ENCODE measurements at regions not wholly inside any gene's neighbourhood (a gene's known extent, or its start where the extent isn't known, plus 50 kb on each side); places are given as distances from the start of the nearest gene placed in this dataset.

DNA sequence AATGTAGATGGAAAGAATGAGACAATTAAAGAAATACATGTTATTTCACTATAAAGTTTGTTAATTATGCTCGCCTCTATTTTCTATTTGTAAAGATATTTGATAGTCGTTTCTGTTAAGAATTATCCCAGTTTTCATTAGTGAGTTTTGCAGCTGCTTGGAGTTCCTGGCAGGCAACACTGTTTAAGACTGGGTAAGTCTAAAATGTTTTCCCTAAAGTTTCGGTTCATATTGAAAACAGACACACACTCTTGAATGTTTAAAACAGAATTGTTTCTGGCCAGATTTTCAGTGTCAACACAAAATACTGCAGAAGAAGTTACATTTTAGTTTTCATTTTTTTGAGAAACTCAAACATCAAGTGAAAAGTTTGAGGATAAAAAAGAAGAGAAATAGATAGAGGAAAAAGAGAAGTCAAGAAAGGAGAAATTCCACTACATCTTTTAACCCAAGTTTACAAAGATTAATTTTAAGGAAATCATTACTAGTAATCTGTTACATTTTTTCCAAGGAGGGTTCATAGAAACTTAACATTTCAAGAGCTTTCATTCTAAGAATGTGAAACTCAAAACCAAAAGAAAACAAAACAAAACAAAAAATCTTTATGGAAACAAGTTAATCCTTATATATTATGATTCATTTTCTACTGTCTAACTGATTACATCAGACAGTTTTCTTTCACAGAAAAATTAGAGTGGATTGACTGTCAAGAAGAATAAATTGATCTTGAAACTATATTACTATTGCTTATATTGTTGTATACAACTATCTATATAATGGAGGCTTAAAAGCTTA, 305.5 kb downstream of the FAT4 start:
- no peak for FAIRE-seq
- no peaks in the 10 kb centered on the region for H4K20me1 ChIP-seq (ENCODE audit: insufficient read depth, low read length)
- peaks cover 6% of the 10 kb centered on the region for H3K4me1 Mint-ChIP-seq (ENCODE audit: low read depth, unreplicated experiment)
- no peaks in the 10 kb centered on the region for H3K4me1 ChIP-seq (ENCODE audit: insufficient read depth, low read length)
- no peaks in the 10 kb centered on the region for H3K27me3 Mint-ChIP-seq (ENCODE audit: low read depth, unreplicated experiment)
- H3K9me3 Mint-ChIP-seq (ENCODE audit: unreplicated experiment) = no peaks in the 10 kb centered on the region
- TF ChIP-seq EZH2 (IDR thresholded peaks at IDR 0.05; ENCODE audit: insufficient read depth, low read length) = no peak
- TF ChIP-seq, protein P1, sequence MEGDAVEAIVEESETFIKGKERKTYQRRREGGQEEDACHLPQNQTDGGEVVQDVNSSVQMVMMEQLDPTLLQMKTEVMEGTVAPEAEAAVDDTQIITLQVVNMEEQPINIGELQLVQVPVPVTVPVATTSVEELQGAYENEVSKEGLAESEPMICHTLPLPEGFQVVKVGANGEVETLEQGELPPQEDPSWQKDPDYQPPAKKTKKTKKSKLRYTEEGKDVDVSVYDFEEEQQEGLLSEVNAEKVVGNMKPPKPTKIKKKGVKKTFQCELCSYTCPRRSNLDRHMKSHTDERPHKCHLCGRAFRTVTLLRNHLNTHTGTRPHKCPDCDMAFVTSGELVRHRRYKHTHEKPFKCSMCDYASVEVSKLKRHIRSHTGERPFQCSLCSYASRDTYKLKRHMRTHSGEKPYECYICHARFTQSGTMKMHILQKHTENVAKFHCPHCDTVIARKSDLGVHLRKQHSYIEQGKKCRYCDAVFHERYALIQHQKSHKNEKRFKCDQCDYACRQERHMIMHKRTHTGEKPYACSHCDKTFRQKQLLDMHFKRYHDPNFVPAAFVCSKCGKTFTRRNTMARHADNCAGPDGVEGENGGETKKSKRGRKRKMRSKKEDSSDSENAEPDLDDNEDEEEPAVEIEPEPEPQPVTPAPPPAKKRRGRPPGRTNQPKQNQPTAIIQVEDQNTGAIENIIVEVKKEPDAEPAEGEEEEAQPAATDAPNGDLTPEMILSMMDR (IDR thresholded peaks at IDR 0.05; ENCODE audit: insufficient read depth, low read depth, low read length) = no peak
- no peaks in the 10 kb centered on the region for H3K79me2 ChIP-seq (ENCODE audit: insufficient read depth, low read length)
- no peak overlapping the region for H3K27ac ChIP-seq (ENCODE audit: low read depth, low read length)
- H3K27me3 ChIP-seq (ENCODE audit: insufficient read depth, low read length) = no peaks in the 10 kb centered on the region
- H3K4me3 Mint-ChIP-seq (ENCODE audit: unreplicated experiment) = no peak overlapping the region
- H3K36me3 ChIP-seq (ENCODE audit: insufficient read depth, low read length) = no peaks in the 10 kb centered on the region
- H3K27ac Mint-ChIP-seq (ENCODE audit: unreplicated experiment) = peak overlapping the region; percentile 82
- no peaks in the 10 kb centered on the region for H3K36me3 Mint-ChIP-seq (ENCODE audit: low read depth, unreplicated experiment)
- H3K4me2 ChIP-seq (ENCODE audit: low read length) = no peak overlapping the region
- H3K9ac ChIP-seq (ENCODE audit: low read length) = no peak overlapping the region
- H3K9me3 ChIP-seq (ENCODE audit: insufficient read depth, low read depth, low read length) = no peaks in the 10 kb centered on the region
- H3K4me3 ChIP-seq (ENCODE audit: insufficient read depth, low read depth, low read length) = no peak overlapping the region
- DNase-seq (ENCODE audit: low read depth) = no peak
- no peak overlapping the region for H2AFZ ChIP-seq (ENCODE audit: low read depth, low read length)

- H3K9me3 Mint-ChIP-seq (ENCODE audit: unreplicated experiment) = no peaks in the 10 kb centered on the region
- TF ChIP-seq EZH2 (IDR thresholded peaks at IDR 0.05; ENCODE audit: insufficient read depth, low read length) = no peak
- TF ChIP-seq, protein P1 (IDR thresholded peaks at IDR 0.05; ENCODE audit: insufficient read depth, low read depth, low read length) = no peak
- no peak for FAIRE-seq
These were observed 310.2 kb downstream of the FAT4 start for GRCh38 chr4:125624951-125625350.

GRCh38 chr4:125626946-125627345, 312.2 kb downstream of the FAT4 start:
- no peaks in the 10 kb centered on the region for H3K36me3 ChIP-seq (ENCODE audit: insufficient read depth, low read length)
- Mint-ChIP-seq H3K9me3 (ENCODE audit: unreplicated experiment) (no peaks in the 10 kb centered on the region), H3K27ac (ENCODE audit: unreplicated experiment) (no peak overlapping the region), H3K4me3 (ENCODE audit: unreplicated experiment) (no peak overlapping the region), H3K4me1 (ENCODE audit: low read depth, unreplicated experiment) (no peaks in the 10 kb centered on the region), H3K27me3 (ENCODE audit: low read depth, unreplicated experiment) (no peaks in the 10 kb centered on the region), H3K36me3 (ENCODE audit: low read depth, unreplicated experiment) (no peaks in the 10 kb centered on the region)
- TF ChIP-seq, protein P1 (IDR thresholded peaks at IDR 0.05; ENCODE audit: insufficient read depth, low read depth, low read length) = no peak
- no peak for TF ChIP-seq EZH2 (IDR thresholded peaks at IDR 0.05; ENCODE audit: insufficient read depth, low read length)
- H3K27ac ChIP-seq (ENCODE audit: low read depth, low read length) = no peak overlapping the region
- no peaks in the 10 kb centered on the region for H4K20me1 ChIP-seq (ENCODE audit: insufficient read depth, low read length)
- no peak overlapping the region for H3K4me3 ChIP-seq (ENCODE audit: insufficient read depth, low read depth, low read length)
- no peak overlapping the region for H3K4me2 ChIP-seq (ENCODE audit: low read length)
- H2AFZ ChIP-seq (ENCODE audit: low read depth, low read length) = no peak overlapping the region
- FAIRE-seq (no peak), DNase-seq (ENCODE audit: low read depth) (no peak)
- H3K27me3 ChIP-seq (ENCODE audit: insufficient read depth, low read length) = no peaks in the 10 kb centered on the region
- H3K9me3 ChIP-seq (ENCODE audit: insufficient read depth, low read depth, low read length) = no peaks in the 10 kb centered on the region
- no peak overlapping the region for H3K9ac ChIP-seq (ENCODE audit: low read length)
- H3K4me1 ChIP-seq (ENCODE audit: insufficient read depth, low read length) = no peaks in the 10 kb centered on the region
- no peaks in the 10 kb centered on the region for H3K79me2 ChIP-seq (ENCODE audit: insufficient read depth, low read length)

More at GRCh38 chr4:125624951-125625350, 310.2 kb downstream of the FAT4 start:
- no peak overlapping the region for H3K27ac Mint-ChIP-seq (ENCODE audit: unreplicated experiment)
- H3K4me2 ChIP-seq (ENCODE audit: low read length) = no peak overlapping the region
- H3K27me3 Mint-ChIP-seq (ENCODE audit: low read depth, unreplicated experiment) = no peaks in the 10 kb centered on the region
- H3K4me3 ChIP-seq (ENCODE audit: insufficient read depth, low read depth, low read length) = no peak overlapping the region
- no peak for DNase-seq (ENCODE audit: low read depth)
- H2AFZ ChIP-seq (ENCODE audit: low read depth, low read length) = no peak overlapping the region
- no peak overlapping the region for H3K27ac ChIP-seq (ENCODE audit: low read depth, low read length)
- H3K4me3 Mint-ChIP-seq (ENCODE audit: unreplicated experiment) = no peak overlapping the region
- no peaks in the 10 kb centered on the region for H3K9me3 ChIP-seq (ENCODE audit: insufficient read depth, low read depth, low read length)
- no peaks in the 10 kb centered on the region for H3K36me3 ChIP-seq (ENCODE audit: insufficient read depth, low read length)
- no peaks in the 10 kb centered on the region for H3K27me3 ChIP-seq (ENCODE audit: insufficient read depth, low read length)
- H3K36me3 Mint-ChIP-seq (ENCODE audit: low read depth, unreplicated experiment) = no peaks in the 10 kb centered on the region
- H3K9ac ChIP-seq (ENCODE audit: low read length) = no peak overlapping the region
- no peaks in the 10 kb centered on the region for H4K20me1 ChIP-seq (ENCODE audit: insufficient read depth, low read length)
- H3K4me1 Mint-ChIP-seq (ENCODE audit: low read depth, unreplicated experiment) = peaks cover 3% of the 10 kb centered on the region
- no peaks in the 10 kb centered on the region for H3K79me2 ChIP-seq (ENCODE audit: insufficient read depth, low read length)
- H3K4me1 ChIP-seq (ENCODE audit: insufficient read depth, low read length) = no peaks in the 10 kb centered on the region
